K562 (cell line): ENCODE measurements at regions not wholly inside any gene's neighbourhood (a gene's known extent, or its start where the extent isn't known, plus 50 kb on each side); places are given as distances from the start of the nearest gene placed in this dataset.

Experiments
- ATAC-seq: fragments of 200-7000 bp; cut with Tn5 transposase; 3 replicates; pipeline ENCODE4 v1.9.1; 2020; ENCODE audit warnings: moderate library complexity
- BruUV-seq: library from RNA; stranded (reverse); fragments of 400-500 nt; replicated peaks from 2 replicates; lab custom pipeline; 2021; lab: Mats Ljungman, UMichigan
- CTCF ChIA-PET: fragments of 300-600 bp; formaldehyde crosslinking; extraction: SDS; loops from one replicate; lab custom pipeline; 2021; ENCODE audit warnings: low intra/inter-chr PET ratio; lab: Yijun Ruan, JAX
- POLR2A ChIA-PET: fragments of 300-600, 350-650 bp; sonication (Branson Sonifier 250); formaldehyde crosslinking; extraction: SDS; loops from one replicate; lab custom pipeline; 2021; ENCODE audit warnings: antibody characterized with exemption, inconsistent platforms; lab: Yijun Ruan, JAX
- DNase-seq, 4 experiments: peaks; one replicate each; pipeline versions ENCODE4 v3.0.0 to v3.0.0-alpha.2; 2011 to 2018; ENCODE audit warnings: low spot score in 3 of 4, mixed read lengths in 3 of 4; ENCODE audit errors: extremely low read depth in 1 of 4
- FAIRE-seq: peaks from 2 replicates; lab custom pipeline; 2011; peaks lifted over from hg19 to GRCh38; lab: Jason Lieb, UNC
- H2AFZ ChIP-seq: 2 replicates; pipeline ENCODE4 v1.6.0; 2011; ENCODE audit warnings: low read depth, low read length, control low read depth, inconsistent platforms
- H3K27ac ChIP-seq: fragments of 200-600 bp; 3 replicates; pipeline ENCODE4 v1.8.0; 2011; ENCODE audit warnings: low read depth, mild to moderate bottlenecking, control low read depth, inconsistent platforms, low read length, moderate library complexity, mixed read lengths; ENCODE audit errors: extremely low read depth
- H3K27me3 ChIP-seq, 2 experiments: fragments of 300-600 bp in 1 of 2; 2 replicates in 1 of 2; 3 replicates in 1 of 2; pipeline versions ENCODE4 v1.6.0 to v1.8.0; 2011; ENCODE audit warnings: inconsistent platforms in 2 of 2, low read length in 2 of 2, mild to moderate bottlenecking in 1 of 2, mixed read lengths in 1 of 2, moderate library complexity in 1 of 2; ENCODE audit not compliant: control insufficient read depth in 2 of 2, insufficient read depth in 2 of 2
- H3K36me3 ChIP-seq: fragments of 300-600 bp; 3 replicates; pipeline ENCODE4 v1.8.0; 2011; ENCODE audit warnings: mild to moderate bottlenecking, low read length, inconsistent platforms; ENCODE audit not compliant: control insufficient read depth, insufficient read depth
- H3K4me1 ChIP-seq, 2 experiments: fragments of 200-600 bp in 1 of 2; replicated peaks in 1 of 2; 2 replicates in 1 of 2; 3 replicates in 1 of 2; pipeline versions ENCODE4 v1.5.1 to v1.8.0; 2011; ENCODE audit warnings: inconsistent platforms in 2 of 2, low read length in 2 of 2, mild to moderate bottlenecking in 1 of 2, mixed read lengths in 1 of 2, moderate library complexity in 1 of 2; ENCODE audit not compliant: control insufficient read depth in 2 of 2, insufficient read depth in 2 of 2
- H3K4me2 ChIP-seq: 2 replicates; pipeline ENCODE4 v1.6.1; 2011; ENCODE audit warnings: low read length, control low read depth, inconsistent platforms, mixed read lengths; ENCODE audit not compliant: insufficient read depth
- H3K4me3 ChIP-seq: fragments of 200-600 bp; sonication (generic), shearing (Covaris generic); 2 replicates; pipeline ENCODE4 v1.5.1; 2016; ENCODE audit warnings: control low read depth, inconsistent platforms
- H3K79me2 ChIP-seq: fragments of 200-600 bp; 3 replicates; pipeline ENCODE4 v1.8.0; 2011; ENCODE audit warnings: low read length, inconsistent platforms; ENCODE audit not compliant: control insufficient read depth, insufficient read depth
- H3K9ac ChIP-seq, 2 experiments: 2 replicates each; pipeline versions ENCODE4 v1.6.0 to v1.6.1; 2011; ENCODE audit warnings: low read depth in 2 of 2, low read length in 2 of 2, control low read depth in 1 of 2, inconsistent platforms in 1 of 2, mild to moderate bottlenecking in 1 of 2, mixed read lengths in 1 of 2; ENCODE audit not compliant: insufficient read depth in 1 of 2
- H3K9me1 ChIP-seq: one replicate; pipeline ENCODE4 v1.6.0; 2011; ENCODE audit warnings: inconsistent platforms, mild to moderate bottlenecking, low read length, moderate library complexity; ENCODE audit not compliant: control insufficient read depth, insufficient read depth
- H3K9me3 ChIP-seq: replicated peaks from 2 replicates; pipeline ENCODE4 v1.5.1; 2011; ENCODE audit warnings: low read depth, low read length, inconsistent platforms; ENCODE audit not compliant: control insufficient read depth, insufficient read depth
- H4K20me1 ChIP-seq: replicated peaks from 2 replicates; pipeline ENCODE4 v1.6.1; 2011; ENCODE audit warnings: low read length, inconsistent platforms, mixed read lengths; ENCODE audit not compliant: control insufficient read depth, insufficient read depth
- BMI1 ChIP-seq: fragments of 150-350 bp; IDR thresholded peaks from 2 replicates; pipeline ENCODE4 v1.6.1; 2014; ENCODE audit warnings: low read length
- CAMTA2 ChIP-seq: fragments of 250-450 bp; sonication (Bioruptor Pico); conservative IDR thresholded peaks from 2 replicates; pipeline ENCODE4 v1.5.1; 2022
- CXXC5 ChIP-seq: fragments of 250-450 bp; sonication (Bioruptor Pico); IDR thresholded peaks from 2 replicates; pipeline ENCODE4 v1.8.0; 2022; ENCODE audit warnings: inconsistent platforms, mild to moderate bottlenecking, moderate library complexity
- ETV5 ChIP-seq: sonication (generic); formaldehyde crosslinking; IDR thresholded peaks from 2 replicates; pipeline ENCODE4 v1.4.0; 2020; ENCODE audit warnings: low read depth, mild to moderate bottlenecking, missing genetic modification reagents
- MTA2 ChIP-seq: fragments of 450-650 bp; IDR thresholded peaks from 2 replicates; pipeline ENCODE4 v1.6.1; 2016; ENCODE audit warnings: low read depth
- NFATC3 ChIP-seq: fragments of 450-650 bp; IDR thresholded peaks from 2 replicates; pipeline ENCODE4 v1.6.1; 2017; ENCODE audit warnings: mild to moderate bottlenecking
- NKRF ChIP-seq: fragments of 450-650 bp; IDR thresholded peaks from 2 replicates; pipeline ENCODE4 v1.6.1; 2016; ENCODE audit warnings: borderline replicate concordance
- NR2C1 ChIP-seq, 2 experiments: fragments of 450-650 bp; IDR thresholded peaks; 2 replicates each; pipeline ENCODE4 v1.6.1; 2017; ENCODE audit warnings: mild to moderate bottlenecking in 2 of 2, antibody characterized with exemption in 1 of 2, inconsistent platforms in 1 of 2, missing compliant biosample characterization in 1 of 2, missing genetic modification characterization in 1 of 2
- NUFIP1 ChIP-seq: fragments of 450-650 bp; IDR thresholded peaks from 2 replicates; pipeline ENCODE4 v1.6.1; 2018; ENCODE audit not compliant: partially characterized antibody
- PHF20 ChIP-seq: fragments of 450-650 bp; IDR thresholded peaks from 2 replicates; pipeline ENCODE4 v1.6.1; 2018; ENCODE audit not compliant: partially characterized antibody
- RFX1 ChIP-seq: fragments of 450-650 bp; IDR thresholded peaks from 2 replicates; pipeline ENCODE4 v1.6.1; 2016; ENCODE audit warnings: mild to moderate bottlenecking, moderate library complexity
- VEZF1 ChIP-seq: fragments of 200-800 bp; sonication (Bioruptor generic); IDR thresholded peaks from 2 replicates; pipeline ENCODE4 v1.6.1; 2017; ENCODE audit warnings: missing genetic modification characterization, missing compliant biosample characterization
- WHSC1 ChIP-seq: IDR thresholded peaks from one replicate; pipeline ENCODE4 v1.6.1; 2012; ENCODE audit warnings: low read length, control low read depth, inconsistent platforms
- ZNF324 ChIP-seq: fragments of 250-450 bp; sonication (Bioruptor Pico); IDR thresholded peaks from 2 replicates; pipeline ENCODE4 v1.4.0; 2020; ENCODE audit warnings: mild to moderate bottlenecking
- ZNF384 ChIP-seq: IDR thresholded peaks from 2 replicates; pipeline ENCODE4 v1.6.1; 2012; ENCODE audit warnings: low read depth, low read length, improper control_type of control experiment
- ZNF449 ChIP-seq: fragments of 250-450 bp; sonication (Bioruptor Pico); IDR thresholded peaks from 2 replicates; pipeline ENCODE4 v1.8.0; 2022; ENCODE audit warnings: moderate library complexity, mild to moderate bottlenecking, inconsistent platforms
- WGBS: fragments of 100-300 bp; shearing (Covaris generic); methylation state at CpG from one replicate; pipeline ENCODE4 v1.1.6; 2016; ENCODE audit warnings: low coverage, mixed read lengths; ENCODE audit not compliant: insufficient coverage; ENCODE audit errors: missing lambda C conversion rate; 5-methylcytosine and 5-hydroxymethylcytosine counted together
- in situ Hi-C: fragments of 300-500 bp; cut with MboI; formaldehyde crosslinking; loops from 4 replicates; pipeline ENCODE4 v1.15.0; 2018; ENCODE audit warnings: inconsistent platforms, mixed read lengths
- intact Hi-C: fragments of 100-400 bp; cut with micrococcal nuclease; formaldehyde crosslinking; loops from 2 replicates; pipeline ENCODE4 v1.14.2; 2022

- in situ Hi-C loops: no loop called here
- 0% methylated on average over 3 of the region's 3 CpGs for WGBS
- Histone ChIP-seq H4K20me1 (no peaks in the 10 kb centered on the region), H3K4me1 (no peaks in the 10 kb centered on the region), H3K9me1 (no peaks in the 10 kb centered on the region), H3K36me3 (no peaks in the 10 kb centered on the region), H3K4me2 (no peak overlapping the region), H3K9me3 (no peaks in the 10 kb centered on the region), H3K27ac (no peak overlapping the region), H3K4me3 (no peak overlapping the region), H2AFZ (no peak overlapping the region)
- BruUV-seq: no TSS peak
- FAIRE-seq: no peak
- intact Hi-C loops: no loop called here
- ChIA-PET POLR2A (no interaction called here), CTCF (no interaction called here)
- TF ChIP-seq WHSC1: no peak
- TF ChIP-seq ZNF384: no peak
- TF ChIP-seq NR2C1 (IDR thresholded peaks at IDR 0.05): no peak
- no peak for TF ChIP-seq NR2C1 (tag; IDR thresholded peaks at IDR 0.05)
- no peak for TF ChIP-seq MTA2
- TF ChIP-seq PHF20: no peak
- no peak for TF ChIP-seq ZNF449
- TF ChIP-seq NUFIP1: no peak
- TF ChIP-seq BMI1: no peak
- no peak for TF ChIP-seq RFX1
- no peak for TF ChIP-seq ETV5 (CRISPR knock-in tag)
- TF ChIP-seq CXXC5 (CRISPR knock-in tag): no peak
- TF ChIP-seq ZNF324 (CRISPR knock-in tag): no peak
- TF ChIP-seq VEZF1 (CRISPR knock-in tag): no peak
- no peak for TF ChIP-seq NFATC3
- TF ChIP-seq NKRF: no peak
- TF ChIP-seq CAMTA2 (CRISPR knock-in tag): no peak
- TF ChIP-seq, all 486 proteins: peak for 0
- ATAC-seq (no peak), DNase-seq (no peak)
- Histone ChIP-seq H3K9ac (no peak overlapping the region), H3K27me3 (no peaks in the 10 kb centered on the region), H3K79me2 (no peaks in the 10 kb centered on the region)
Observed at GRCh38 chr9:78707080-78707479, 410.2 kb downstream of the PSAT1 start.
